Astrocyte (in vitro differentiated cells and primary cell): ENCODE measurements at regions not wholly inside any gene's neighbourhood (a gene's known extent, or its start where the extent isn't known, plus 50 kb on each side); places are given as distances from the start of the nearest gene placed in this dataset.

ENCODE experiments used
- DNase-seq: peaks from one replicate; pipeline ENCODE4 v3.0.0-alpha.2; 2010; ENCODE audit warnings: low read depth
- FAIRE-seq: peaks from 2 replicates; lab custom pipeline; 2011; peaks lifted over from hg19 to GRCh38; lab: Jason Lieb, UNC
- H2AFZ ChIP-seq: 2 replicates; pipeline ENCODE4 v1.6.0; 2012; ENCODE audit warnings: low read depth, low read length, inconsistent platforms
- H3K27ac ChIP-seq: 2 replicates; pipeline ENCODE4 v1.5.1; 2011; ENCODE audit warnings: low read depth, low read length, inconsistent platforms
- H3K27me3 ChIP-seq: 2 replicates; pipeline ENCODE4 v1.6.0; 2011; ENCODE audit warnings: low read length, inconsistent platforms; ENCODE audit not compliant: insufficient read depth
- H3K36me3 ChIP-seq: 2 replicates; pipeline ENCODE4 v1.5.1; 2011; ENCODE audit warnings: low read length, inconsistent platforms; ENCODE audit not compliant: insufficient read depth
- H3K4me1 ChIP-seq: 2 replicates; pipeline ENCODE4 v1.5.1; 2011; ENCODE audit warnings: low read length, inconsistent platforms; ENCODE audit not compliant: insufficient read depth
- H3K4me2 ChIP-seq: 2 replicates; pipeline ENCODE4 v1.6.0; 2012; ENCODE audit warnings: low read length, inconsistent platforms
- H3K4me3 ChIP-seq: 2 replicates; pipeline ENCODE4 v1.5.1; 2011; ENCODE audit warnings: low read depth, mild to moderate bottlenecking, low read length, inconsistent platforms; ENCODE audit not compliant: insufficient read depth
- H3K79me2 ChIP-seq: 2 replicates; pipeline ENCODE4 v1.6.0; 2012; ENCODE audit warnings: mild to moderate bottlenecking, low read length, inconsistent platforms; ENCODE audit not compliant: insufficient read depth
- H3K9ac ChIP-seq: 2 replicates; pipeline ENCODE4 v1.6.0; 2012; ENCODE audit warnings: mild to moderate bottlenecking, low read length, inconsistent platforms
- H3K9me3 ChIP-seq: 2 replicates; pipeline ENCODE4 v1.5.1; 2012; ENCODE audit warnings: low read depth, mild to moderate bottlenecking, low read length, inconsistent platforms; ENCODE audit not compliant: insufficient read depth
- H4K20me1 ChIP-seq: 2 replicates; pipeline ENCODE4 v1.6.0; 2012; ENCODE audit warnings: low read length, inconsistent platforms; ENCODE audit not compliant: insufficient read depth
- H3K27ac Mint-ChIP-seq: one replicate; pipeline ENCODE4 v1.8.0; 2021; ENCODE audit warnings: mild to moderate bottlenecking, mixed read lengths; ENCODE audit not compliant: unreplicated experiment
- H3K27me3 Mint-ChIP-seq: one replicate; pipeline ENCODE4 v1.8.0; 2021; ENCODE audit warnings: low read depth, mixed read lengths; ENCODE audit not compliant: unreplicated experiment
- H3K36me3 Mint-ChIP-seq: one replicate; pipeline ENCODE4 v1.8.0; 2021; ENCODE audit warnings: low read depth, mixed read lengths; ENCODE audit not compliant: unreplicated experiment
- H3K4me1 Mint-ChIP-seq: one replicate; pipeline ENCODE4 v1.8.0; 2021; ENCODE audit warnings: low read depth, mixed read lengths; ENCODE audit not compliant: unreplicated experiment
- H3K4me3 Mint-ChIP-seq: one replicate; pipeline ENCODE4 v1.8.0; 2021; ENCODE audit warnings: mild to moderate bottlenecking, moderate library complexity, mixed read lengths; ENCODE audit not compliant: unreplicated experiment
- H3K9me3 Mint-ChIP-seq: one replicate; pipeline ENCODE4 v1.8.0; 2021; ENCODE audit warnings: mild to moderate bottlenecking, mixed read lengths; ENCODE audit not compliant: unreplicated experiment
- CTCF ChIP-seq: IDR thresholded peaks from 2 replicates; pipeline ENCODE4 v1.5.1; 2011; ENCODE audit warnings: low read depth, mild to moderate bottlenecking, inconsistent platforms, low read length, moderate library complexity; ENCODE audit not compliant: insufficient read depth
- EZH2 ChIP-seq: IDR thresholded peaks from 2 replicates; pipeline ENCODE4 v1.6.1; 2012; ENCODE audit warnings: mild to moderate bottlenecking, low read length, inconsistent platforms; ENCODE audit not compliant: insufficient read depth

- H3K27me3 Mint-ChIP-seq, result no peaks in the 10 kb centered on the region
- no peak overlapping the region for H3K4me3 Mint-ChIP-seq
- H3K4me1 ChIP-seq, result no peaks in the 10 kb centered on the region
- H3K9me3 ChIP-seq, result peaks cover 7% of the 10 kb centered on the region
- H3K27ac Mint-ChIP-seq, result peak overlapping the region; percentile 42
- H3K4me2 ChIP-seq, result no peak overlapping the region
- no peaks in the 10 kb centered on the region for H3K36me3 Mint-ChIP-seq
- peaks cover 17% of the 10 kb centered on the region for H3K9me3 Mint-ChIP-seq
- no peak overlapping the region for H3K4me3 ChIP-seq
- H3K9ac ChIP-seq, result no peak overlapping the region
- no peaks in the 10 kb centered on the region for H3K4me1 Mint-ChIP-seq
- H4K20me1 ChIP-seq, result no peaks in the 10 kb centered on the region
- no peak for DNase-seq
- no peak overlapping the region for H3K27ac ChIP-seq
- no peaks in the 10 kb centered on the region for H3K27me3 ChIP-seq
- no peak overlapping the region for H2AFZ ChIP-seq
- TF ChIP-seq CTCF (no peak), EZH2 (no peak)
- no peaks in the 10 kb centered on the region for H3K79me2 ChIP-seq
- no peaks in the 10 kb centered on the region for H3K36me3 ChIP-seq
- FAIRE-seq, result no peak
Observed at GRCh38 chr1:72693376-72693775, 411.0 kb upstream of the NEGR1 start.

GRCh38 chr1:72690871-72691270 is 408.5 kb upstream of the NEGR1 start:
- Mint-ChIP-seq H3K4me1 (no peaks in the 10 kb centered on the region), H3K4me3 (no peak overlapping the region), H3K27me3 (no peaks in the 10 kb centered on the region), H3K27ac (no peak overlapping the region), H3K9me3 (peaks cover 17% of the 10 kb centered on the region), H3K36me3 (no peaks in the 10 kb centered on the region)
- no peaks in the 10 kb centered on the region for H3K4me1 ChIP-seq
- FAIRE-seq (no peak), DNase-seq (no peak)
- H3K36me3 ChIP-seq, result no peaks in the 10 kb centered on the region
- H3K4me2 ChIP-seq, result no peak overlapping the region
- no peak overlapping the region for H3K4me3 ChIP-seq
- no peak overlapping the region for H3K9ac ChIP-seq
- H3K79me2 ChIP-seq, result no peaks in the 10 kb centered on the region
- TF ChIP-seq CTCF (no peak), EZH2 (no peak)
- no peak overlapping the region for H3K27ac ChIP-seq
- peaks cover 7% of the 10 kb centered on the region for H3K9me3 ChIP-seq
- no peak overlapping the region for H2AFZ ChIP-seq
- H3K27me3 ChIP-seq, result no peaks in the 10 kb centered on the region
- no peaks in the 10 kb centered on the region for H4K20me1 ChIP-seq

- H3K9ac ChIP-seq, result no peak overlapping the region
- H3K4me1 Mint-ChIP-seq, result no peaks in the 10 kb centered on the region
- H3K27me3 Mint-ChIP-seq, result no peaks in the 10 kb centered on the region
- H3K36me3 ChIP-seq, result no peaks in the 10 kb centered on the region
- H3K4me1 ChIP-seq, result no peaks in the 10 kb centered on the region
- H2AFZ ChIP-seq, result no peak overlapping the region
- no peak overlapping the region for H3K4me2 ChIP-seq
- FAIRE-seq (no peak), DNase-seq (no peak)
- H3K9me3 Mint-ChIP-seq, result no peaks in the 10 kb centered on the region
- H3K9me3 ChIP-seq, result no peaks in the 10 kb centered on the region
- H3K4me3 Mint-ChIP-seq, result no peak overlapping the region
- no peak overlapping the region for H3K4me3 ChIP-seq
- H3K27ac Mint-ChIP-seq, result no peak overlapping the region
- TF ChIP-seq CTCF, result no peak
- TF ChIP-seq EZH2, result no peak
- H4K20me1 ChIP-seq, result no peaks in the 10 kb centered on the region
- no peak overlapping the region for H3K27ac ChIP-seq
- H3K36me3 Mint-ChIP-seq, result no peaks in the 10 kb centered on the region
- H3K27me3 ChIP-seq, result no peaks in the 10 kb centered on the region
- no peaks in the 10 kb centered on the region for H3K79me2 ChIP-seq
Observed at GRCh38 chr1:72678683-72679082, 396.3 kb upstream of the NEGR1 start.
